NCI-H345 (cell line): ENCODE measurements at regions not wholly inside any gene's neighbourhood (a gene's known extent, or its start where the extent isn't known, plus 50 kb on each side); places are given as distances from the start of the nearest gene placed in this dataset.

Source experiments
- DNase-seq: peaks from one replicate; lab custom pipeline; 2025; lab: John Stamatoyannopoulos, UW

- no peak for DNase-seq
Measured at GRCh38 chr9:673264-673965, 168.1 kb upstream of the DMRT1 start.

- DNase-seq = peak; percentile 58
Measured at GRCh38 chr9:673966-674526, 167.5 kb upstream of the DMRT1 start.

GRCh38 chr9:675697-676370 is 165.7 kb upstream of the DMRT1 start:
- DNase-seq = no peak

- peak; percentile 10 for DNase-seq
Measured at GRCh38 chr9:676780-677438, 164.6 kb upstream of the DMRT1 start.

- no peak for DNase-seq
Measured at GRCh38 chr9:677461-678097, 163.9 kb upstream of the DMRT1 start.

GRCh38 chr9:678897-679296 is 162.6 kb upstream of the DMRT1 start:
- DNase-seq = no peak

GRCh38 chr9:679462-679861 is 162.0 kb upstream of the DMRT1 start:
- DNase-seq = no peak

GRCh38 chr9:680106-680505 is 161.4 kb upstream of the DMRT1 start:
- no peak for DNase-seq

GRCh38 chr9:682633-683508 is 158.6 kb upstream of the DMRT1 start:
- no peak for DNase-seq

GRCh38 chr9:683509-684021 is 157.9 kb upstream of the DMRT1 start:
- DNase-seq = no peak

- no peak for DNase-seq
Measured at GRCh38 chr9:684054-684890, 157.2 kb upstream of the DMRT1 start.

- DNase-seq = no peak
Measured at GRCh38 chr9:684941-685340, 156.6 kb upstream of the DMRT1 start.

- DNase-seq = no peak
Measured at GRCh38 chr9:686321-686813, 155.1 kb upstream of the DMRT1 start.

- no peak for DNase-seq
Measured at GRCh38 chr9:687034-687785, 154.3 kb upstream of the DMRT1 start.

- no peak for DNase-seq
Measured at GRCh38 chr9:687994-688393, 153.5 kb upstream of the DMRT1 start.

- no peak for DNase-seq
Measured at GRCh38 chr9:690517-691111, 150.9 kb upstream of the DMRT1 start.

- DNase-seq = no peak
Measured at GRCh38 chr9:691825-692400, 149.6 kb upstream of the DMRT1 start.

- no peak for DNase-seq
Measured at GRCh38 chr9:692636-693129, 148.8 kb upstream of the DMRT1 start.
